Stomach smooth muscle (tissue), 2 donors: ENCODE measurements at regions not wholly inside any gene's neighbourhood (a gene's known extent, or its start where the extent isn't known, plus 50 kb on each side); places are given as distances from the start of the nearest gene placed in this dataset.

Experiments
- H3K27ac ChIP-seq: one replicate; pipeline ENCODE4 v1.7.0; 2013; ENCODE audit warnings: mild to moderate bottlenecking, low read length, inconsistent platforms
- H3K27me3 ChIP-seq, 2 donors: one replicate each; pipeline ENCODE4 v1.7.0; 2013; ENCODE audit warnings: low read length in 2 of 2; ENCODE audit not compliant: insufficient read depth in 2 of 2, control insufficient read depth in 1 of 2
- H3K36me3 ChIP-seq, 2 donors: one replicate each; pipeline ENCODE4 v1.7.0; 2013; ENCODE audit warnings: low read length in 2 of 2; ENCODE audit not compliant: control insufficient read depth in 2 of 2, insufficient read depth in 2 of 2
- H3K4me1 ChIP-seq: one replicate; pipeline ENCODE4 v1.7.0; 2013; ENCODE audit warnings: low read length; ENCODE audit not compliant: control insufficient read depth, insufficient read depth
- H3K4me3 ChIP-seq, 2 donors: one replicate each; pipeline ENCODE4 v1.7.0; 2013; ENCODE audit warnings: low read length in 2 of 2
- H3K9ac ChIP-seq, 2 donors: one replicate each; pipeline ENCODE4 v1.7.0; 2013; ENCODE audit warnings: low read length in 2 of 2, mild to moderate bottlenecking in 1 of 2
- H3K9me3 ChIP-seq, 2 donors: one replicate each; pipeline ENCODE4 v1.7.0; 2013; ENCODE audit warnings: low read length in 2 of 2; ENCODE audit not compliant: control insufficient read depth in 2 of 2
- donor health status: healthy.
- donor health status: Pancreatic carcinoma.

DNA sequence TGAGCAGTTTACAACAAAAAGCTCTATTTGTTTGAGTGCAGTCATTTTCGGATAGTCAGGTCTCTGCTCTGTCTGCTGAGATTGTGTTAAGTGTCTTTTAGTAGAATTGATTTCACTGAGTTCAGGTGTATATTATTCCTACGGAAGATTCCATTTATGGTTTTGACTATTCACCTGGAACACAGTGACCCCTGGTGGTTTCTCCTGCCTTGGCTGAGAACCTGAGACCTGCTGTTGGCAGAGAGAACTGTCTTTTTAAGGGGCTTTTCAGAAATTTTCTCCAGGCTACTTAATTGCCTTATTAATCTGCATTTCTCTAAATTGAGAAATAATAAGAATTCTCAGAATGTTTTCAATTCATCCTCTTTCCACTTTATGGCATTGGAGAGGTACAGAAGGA lies 508.0 kb downstream of the TBC1D32 start:
- Histone ChIP-seq H3K27ac (no peak overlapping the region), H3K4me1 (no peaks in the 10 kb centered on the region), H3K9me3 (no peaks in the 10 kb centered on the region), H3K36me3 (no peaks in the 10 kb centered on the region), H3K9ac (no peak overlapping the region), H3K27me3 (no peaks in the 10 kb centered on the region), H3K4me3 (no peak overlapping the region)

DNA sequence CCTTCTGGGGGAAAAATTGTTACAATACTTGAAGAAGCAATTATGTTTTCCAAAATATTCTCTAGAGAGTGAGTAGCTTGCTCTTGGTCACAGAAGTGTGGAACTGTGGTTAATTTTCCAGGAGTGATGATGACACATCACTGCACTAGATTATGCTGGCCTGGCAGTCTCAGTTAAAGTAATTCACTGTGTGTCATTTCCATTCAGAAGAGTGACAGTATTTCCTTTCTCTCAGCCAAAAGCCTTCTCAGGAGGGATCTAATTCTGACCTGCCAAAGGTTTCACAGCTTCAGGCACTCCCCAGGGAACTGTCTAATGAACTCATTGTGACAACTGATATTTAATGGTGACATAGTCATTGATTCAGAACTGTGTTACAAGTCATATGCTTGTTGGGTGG lies 517.5 kb downstream of the TBC1D32 start:
- no peak overlapping the region for H3K9ac ChIP-seq
- no peaks in the 10 kb centered on the region for H3K27me3 ChIP-seq
- no peaks in the 10 kb centered on the region for H3K36me3 ChIP-seq
- peaks cover 0 to 5% of the 10 kb centered on the region in 2 donors for H3K9me3 ChIP-seq
- H3K4me1 ChIP-seq = no peaks in the 10 kb centered on the region
- H3K4me3 ChIP-seq = no peak overlapping the region
- H3K27ac ChIP-seq = no peak overlapping the region

DNA sequence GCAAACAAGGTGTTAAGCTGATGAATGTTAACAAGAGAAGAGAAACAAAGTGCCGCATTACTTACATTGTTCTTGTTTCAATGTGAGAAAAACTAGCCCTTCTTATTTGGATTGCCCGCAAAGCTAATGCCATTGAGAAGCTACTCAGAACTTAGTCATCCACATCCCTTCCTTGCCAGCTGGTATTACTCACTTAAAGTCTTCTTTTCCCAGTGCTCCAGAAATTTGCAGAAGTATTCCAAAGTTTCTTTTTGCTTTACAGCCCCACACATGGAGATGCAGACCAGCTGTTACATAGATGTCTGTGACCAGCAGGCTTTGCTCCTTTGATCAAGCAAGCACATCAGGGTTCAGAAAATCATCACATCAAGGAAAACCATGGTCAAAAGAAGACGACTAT lies 529.0 kb downstream of the TBC1D32 start:
- no peaks in the 10 kb centered on the region for H3K36me3 ChIP-seq
- H3K9me3 ChIP-seq = no peaks in the 10 kb centered on the region
- H3K4me3 ChIP-seq = no peak overlapping the region
- no peak overlapping the region for H3K27ac ChIP-seq
- H3K27me3 ChIP-seq = no peaks in the 10 kb centered on the region
- no peaks in the 10 kb centered on the region for H3K4me1 ChIP-seq
- no peak overlapping the region for H3K9ac ChIP-seq

DNA sequence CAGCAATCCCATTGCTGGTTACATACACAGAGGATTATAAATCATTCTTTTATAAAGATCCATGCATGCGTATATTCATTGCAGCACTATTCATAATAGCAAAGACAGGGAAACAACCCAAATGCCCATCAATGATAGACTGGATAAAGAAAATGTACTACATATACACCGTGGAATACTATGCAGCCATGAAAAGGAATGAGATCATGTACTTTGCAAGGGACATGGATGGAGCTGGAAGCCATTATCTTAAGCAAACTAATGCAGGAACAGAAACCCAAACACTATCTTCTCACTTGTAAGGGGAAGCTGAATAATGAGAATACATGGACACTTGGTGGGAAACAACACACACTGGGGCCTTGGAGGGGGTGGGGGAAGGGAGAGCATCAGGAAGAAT lies 529.7 kb downstream of the TBC1D32 start:
- Histone ChIP-seq H3K4me1 (no peaks in the 10 kb centered on the region), H3K27ac (no peak overlapping the region), H3K4me3 (no peak overlapping the region), H3K9me3 (no peaks in the 10 kb centered on the region), H3K9ac (no peak overlapping the region), H3K27me3 (no peaks in the 10 kb centered on the region), H3K36me3 (no peaks in the 10 kb centered on the region)

DNA sequence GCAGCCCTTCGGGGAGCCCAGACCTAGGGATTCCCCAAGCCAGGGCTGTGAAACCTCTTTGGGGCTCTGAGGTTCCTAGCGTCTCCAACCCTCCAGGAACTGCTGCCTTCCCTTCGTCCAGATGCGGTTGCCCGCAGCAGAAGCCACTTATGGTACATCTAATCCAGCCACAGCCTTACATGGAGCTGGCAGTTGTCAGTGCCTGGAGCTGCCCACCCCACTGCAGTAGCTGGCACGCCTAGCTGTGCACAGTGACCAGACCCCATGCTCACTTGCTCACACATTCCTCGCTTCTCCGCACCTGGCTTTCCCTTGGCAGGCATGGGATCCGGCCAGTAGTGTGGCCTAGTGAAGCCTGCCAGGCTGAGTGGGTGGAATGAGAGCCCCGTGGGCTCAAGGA lies 547.6 kb downstream of the TBC1D32 start:
- Histone ChIP-seq H3K4me1 (no peaks in the 10 kb centered on the region), H3K4me3 (no peak overlapping the region), H3K9ac (no peak overlapping the region), H3K9me3 (no peaks in the 10 kb centered on the region), H3K36me3 (no peaks in the 10 kb centered on the region), H3K27ac (no peak overlapping the region), H3K27me3 (no peaks in the 10 kb centered on the region)

DNA sequence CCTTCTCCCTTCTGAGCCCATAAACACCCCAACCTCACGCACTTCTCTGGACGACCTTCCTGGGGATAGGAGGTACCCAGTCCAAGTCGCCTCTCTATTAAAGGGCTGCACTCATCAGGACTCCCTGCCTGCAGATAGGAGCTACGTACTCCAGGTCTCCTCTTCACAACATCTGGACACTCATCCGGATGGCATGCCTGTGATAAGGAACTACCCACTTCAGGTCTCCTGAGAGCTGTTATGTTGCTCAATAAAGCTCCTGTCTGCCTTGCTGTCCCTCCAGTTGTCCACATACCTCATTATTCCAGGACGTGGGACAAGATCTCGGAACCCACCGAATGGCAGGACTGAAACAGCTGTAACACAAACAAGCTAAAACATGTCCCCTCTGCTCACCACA lies 548.0 kb downstream of the TBC1D32 start:
- Histone ChIP-seq H3K9me3 (no peaks in the 10 kb centered on the region), H3K36me3 (no peaks in the 10 kb centered on the region), H3K9ac (no peak overlapping the region)

DNA sequence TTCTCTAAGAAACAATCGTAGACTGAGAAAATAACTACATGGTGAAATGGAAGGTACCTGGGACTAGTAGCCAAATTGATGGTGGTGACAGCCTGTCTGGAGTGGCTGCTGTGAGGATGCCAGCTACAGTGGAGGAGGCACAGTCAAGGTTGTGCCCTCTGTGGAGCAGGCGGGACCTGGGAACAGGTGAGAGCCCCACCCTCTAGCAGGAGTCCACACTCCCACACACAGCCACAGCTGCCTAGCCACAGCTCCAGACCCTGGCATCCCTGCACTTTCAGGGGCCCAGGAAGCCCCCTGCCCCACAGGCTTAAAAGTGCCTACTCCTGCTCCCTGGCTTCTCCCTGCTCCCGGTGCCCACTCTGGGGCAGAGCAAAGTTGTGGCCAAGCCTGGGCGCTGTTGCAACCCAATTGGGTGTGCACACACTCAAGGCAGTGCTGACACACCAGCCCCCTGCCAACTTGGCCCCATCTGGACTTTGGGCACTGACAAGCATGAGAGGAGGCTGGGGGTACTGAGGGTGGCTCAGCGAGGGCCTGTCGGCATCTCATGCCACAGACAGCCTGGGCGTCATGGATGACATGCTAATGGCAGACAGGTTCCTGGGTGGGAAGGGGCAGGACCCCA lies 548.7 kb downstream of the TBC1D32 start:
- Histone ChIP-seq H3K9ac (no peak overlapping the region), H3K4me3 (no peak overlapping the region), H3K36me3 (no peaks in the 10 kb centered on the region), H3K4me1 (no peaks in the 10 kb centered on the region), H3K27me3 (no peaks in the 10 kb centered on the region), H3K27ac (no peak overlapping the region), H3K9me3 (no peaks in the 10 kb centered on the region)

More for the DNA sequence above, 548.0 kb downstream of the TBC1D32 start:
- Histone ChIP-seq H3K27ac (no peak overlapping the region), H3K4me3 (no peak overlapping the region), H3K27me3 (no peaks in the 10 kb centered on the region), H3K4me1 (no peaks in the 10 kb centered on the region)

DNA sequence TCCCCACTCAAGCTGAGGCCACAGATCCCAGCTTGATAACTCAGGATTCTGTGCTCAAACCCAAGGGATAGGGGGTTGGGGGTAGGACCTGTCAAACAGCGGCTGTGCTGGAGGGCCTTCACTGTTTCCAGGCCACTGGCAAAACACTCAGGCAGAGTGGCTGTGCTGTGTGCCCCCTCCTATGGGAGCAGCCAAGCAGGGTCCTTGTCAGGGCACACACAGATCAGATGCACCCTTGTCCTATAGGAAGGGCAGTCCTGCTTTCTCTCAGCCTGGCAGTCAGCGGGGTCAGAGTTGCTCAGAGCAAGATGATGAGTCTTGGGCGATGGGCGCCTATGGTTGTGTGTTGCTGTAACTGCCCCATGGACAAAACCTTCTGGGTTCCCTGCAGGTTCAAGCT lies 554.8 kb downstream of the TBC1D32 start:
- Histone ChIP-seq H3K9ac (no peak overlapping the region), H3K4me1 (no peaks in the 10 kb centered on the region), H3K4me3 (no peak overlapping the region), H3K9me3 (peaks cover 0 to 3% of the 10 kb centered on the region in 2 donors), H3K27ac (no peak overlapping the region), H3K36me3 (no peaks in the 10 kb centered on the region), H3K27me3 (no peaks in the 10 kb centered on the region)

DNA sequence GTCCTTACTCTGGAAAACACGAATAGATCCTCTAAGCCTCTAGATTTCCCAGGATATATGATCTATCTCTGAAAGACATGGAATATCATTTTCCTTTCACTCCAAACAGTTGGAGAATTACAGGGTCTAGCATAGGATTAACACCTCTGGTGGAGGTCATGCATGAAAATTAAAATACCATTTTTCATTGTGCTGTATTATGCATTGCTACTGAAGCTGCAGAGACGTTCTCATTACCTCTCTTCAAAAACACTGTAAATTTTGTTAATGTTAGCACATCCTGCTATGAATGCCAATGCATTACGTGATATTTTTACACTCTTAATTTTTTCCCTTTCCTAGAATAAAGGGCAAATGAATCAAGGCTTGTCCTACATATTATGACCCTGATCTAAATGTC lies 558.6 kb downstream of the TBC1D32 start:
- no peaks in the 10 kb centered on the region for H3K4me1 ChIP-seq
- no peaks in the 10 kb centered on the region for H3K36me3 ChIP-seq
- H3K27me3 ChIP-seq = no peaks in the 10 kb centered on the region
- H3K27ac ChIP-seq = no peak overlapping the region
- H3K9ac ChIP-seq = no peak overlapping the region
- H3K4me3 ChIP-seq = no peak overlapping the region
- peaks cover 0 to 3% of the 10 kb centered on the region in 2 donors for H3K9me3 ChIP-seq

DNA sequence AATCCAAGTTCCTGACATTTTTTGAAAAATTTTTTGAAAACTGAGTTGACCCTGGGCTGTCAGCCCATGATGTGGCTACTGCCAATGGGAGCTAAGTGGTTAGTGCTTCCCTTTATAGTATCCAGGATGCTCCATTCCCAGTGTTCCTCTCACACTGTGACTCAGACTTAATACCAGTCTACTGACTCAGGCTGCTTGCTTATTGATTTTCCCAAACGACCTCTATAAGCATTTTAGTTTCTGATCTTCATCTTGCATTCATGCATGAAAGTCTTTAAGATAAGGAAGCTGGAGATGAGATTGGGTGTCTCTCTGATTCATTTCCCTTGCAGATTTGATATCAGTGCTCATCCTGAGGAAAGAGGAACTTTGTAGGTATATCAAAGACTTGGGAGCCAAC lies 560.0 kb downstream of the TBC1D32 start:
- no peaks in the 10 kb centered on the region for H3K27me3 ChIP-seq
- H3K4me3 ChIP-seq = no peak overlapping the region
- no peaks in the 10 kb centered on the region for H3K4me1 ChIP-seq
- H3K27ac ChIP-seq = no peak overlapping the region
- no peak overlapping the region for H3K9ac ChIP-seq
- no peaks in the 10 kb centered on the region for H3K36me3 ChIP-seq
- H3K9me3 ChIP-seq = peaks cover 0 to 3% of the 10 kb centered on the region in 2 donors

DNA sequence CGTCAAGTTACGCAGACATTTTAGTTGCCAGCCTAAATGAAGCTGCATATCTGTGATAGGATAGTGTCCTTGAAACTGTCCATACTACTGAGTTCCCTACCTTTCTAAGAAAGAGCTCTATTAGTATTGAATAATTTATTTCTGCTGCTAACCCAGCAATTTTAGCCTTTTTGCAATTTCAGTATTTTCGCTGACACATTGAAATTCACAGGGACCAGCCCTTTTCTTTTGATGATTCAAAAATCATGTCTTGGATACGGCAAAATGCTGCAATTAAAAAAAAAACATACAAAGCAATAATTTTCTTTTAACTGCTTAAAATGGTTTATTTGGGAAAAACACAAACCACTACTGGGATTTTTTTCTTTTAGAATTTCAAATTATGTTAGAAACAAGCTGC lies 563.3 kb downstream of the TBC1D32 start:
- no peak overlapping the region for H3K9ac ChIP-seq
- no peaks in the 10 kb centered on the region for H3K27me3 ChIP-seq
- no peaks in the 10 kb centered on the region for H3K9me3 ChIP-seq
- H3K36me3 ChIP-seq = no peaks in the 10 kb centered on the region
- H3K27ac ChIP-seq = no peak overlapping the region
- no peaks in the 10 kb centered on the region for H3K4me1 ChIP-seq
- H3K4me3 ChIP-seq = no peak overlapping the region
